Left ventricle myocardium inferior (tissue), 1 donor: ENCODE measurements at regions not wholly inside any gene's neighbourhood (a gene's known extent, or its start where the extent isn't known, plus 50 kb on each side); places are given as distances from the start of the nearest gene placed in this dataset.

Source experiments
- DNase-seq: peaks from one replicate; pipeline ENCODE4 v3.0.0-alpha.2; 2020
- H3K27ac ChIP-seq: fragments of 200-600 bp; replicated peaks from 2 replicates; pipeline ENCODE4 v1.8.0; 2021
- H3K27me3 ChIP-seq: fragments of 200-600 bp; 2 replicates; pipeline ENCODE4 v1.8.0; 2021; ENCODE audit warnings: low read depth
- H3K36me3 ChIP-seq: fragments of 200-600 bp; 2 replicates; pipeline ENCODE4 v1.8.0; 2021
- H3K4me1 ChIP-seq: fragments of 200-600 bp; 2 replicates; pipeline ENCODE4 v1.8.0; 2021
- H3K4me3 ChIP-seq: fragments of 200-600 bp; 2 replicates; pipeline ENCODE4 v1.8.0; 2021; ENCODE audit warnings: mild to moderate bottlenecking, moderate library complexity
- H3K9me3 ChIP-seq: fragments of 200-600 bp; replicated peaks from 2 replicates; pipeline ENCODE4 v1.8.0; 2021
- CTCF ChIP-seq: fragments of 200-600 bp; IDR thresholded peaks from 2 replicates; pipeline ENCODE4 v1.8.0; 2021; ENCODE audit warnings: antibody characterized with exemption, mild to moderate bottlenecking, borderline replicate concordance
- intact Hi-C: fragments of 100-400 bp; cut with micrococcal nuclease; formaldehyde crosslinking; loops from one replicate; pipeline ENCODE4 v1.11.0; 2022
- donor health status: DM: no; HTN: yes; CAD: no; lungs with severe emphysema.

GRCh38 chr3:176933704-176934103 is 263.6 kb downstream of the TBL1XR1 start:
- intact Hi-C loops = no loop called here
- TF ChIP-seq CTCF = no peak
- no peak for DNase-seq
- Histone ChIP-seq H3K27me3 (no peaks in the 10 kb centered on the region), H3K4me1 (no peaks in the 10 kb centered on the region), H3K4me3 (no peak overlapping the region), H3K9me3 (no peaks in the 10 kb centered on the region), H3K36me3 (no peaks in the 10 kb centered on the region), H3K27ac (no peak overlapping the region)

- no peak overlapping the region for H3K27ac ChIP-seq
- DNase-seq = no peak
- H3K4me3 ChIP-seq = no peak overlapping the region
- no peak for TF ChIP-seq CTCF
- H3K4me1 ChIP-seq = no peaks in the 10 kb centered on the region
- no peaks in the 10 kb centered on the region for H3K9me3 ChIP-seq
- no peaks in the 10 kb centered on the region for H3K27me3 ChIP-seq
- intact Hi-C loops = no loop called here
- H3K36me3 ChIP-seq = no peaks in the 10 kb centered on the region
Observed at GRCh38 chr3:176932433-176932832, 264.8 kb downstream of the TBL1XR1 start.

- Histone ChIP-seq H3K9me3 (no peaks in the 10 kb centered on the region), H3K27ac (no peak overlapping the region), H3K4me3 (no peak overlapping the region), H3K27me3 (no peaks in the 10 kb centered on the region), H3K4me1 (no peaks in the 10 kb centered on the region), H3K36me3 (no peaks in the 10 kb centered on the region)
- no peak for TF ChIP-seq CTCF
- intact Hi-C loops = no loop called here
- DNase-seq = no peak
Observed at GRCh38 chr3:176931991-176932390, 265.3 kb downstream of the TBL1XR1 start.

GRCh38 chr3:176930942-176931341 is 266.3 kb downstream of the TBL1XR1 start:
- DNase-seq = no peak
- intact Hi-C loops = no loop called here
- TF ChIP-seq CTCF = no peak

GRCh38 chr3:176928582-176928931 is 268.7 kb downstream of the TBL1XR1 start:
- no peak for TF ChIP-seq CTCF
- no peaks in the 10 kb centered on the region for H3K4me1 ChIP-seq
- intact Hi-C loops = no loop called here
- no peak for DNase-seq
- no peaks in the 10 kb centered on the region for H3K27me3 ChIP-seq
- H3K27ac ChIP-seq = no peak overlapping the region
- H3K36me3 ChIP-seq = no peaks in the 10 kb centered on the region
- H3K4me3 ChIP-seq = no peak overlapping the region
- H3K9me3 ChIP-seq = no peaks in the 10 kb centered on the region

More at GRCh38 chr3:176930942-176931341, 266.3 kb downstream of the TBL1XR1 start:
- Histone ChIP-seq H3K36me3 (no peaks in the 10 kb centered on the region), H3K27me3 (no peaks in the 10 kb centered on the region), H3K27ac (no peak overlapping the region), H3K4me3 (no peak overlapping the region), H3K4me1 (no peaks in the 10 kb centered on the region), H3K9me3 (no peaks in the 10 kb centered on the region)
